ENCODE measurements at regions not wholly inside any gene's neighbourhood (a gene's known extent, or its start where the extent isn't known, plus 50 kb on each side); places are given as distances from the start of the nearest gene placed in this dataset.
A peak's percentile ranks its signal among the peaks of the same experiment; 100 is the strongest.

DNA sequence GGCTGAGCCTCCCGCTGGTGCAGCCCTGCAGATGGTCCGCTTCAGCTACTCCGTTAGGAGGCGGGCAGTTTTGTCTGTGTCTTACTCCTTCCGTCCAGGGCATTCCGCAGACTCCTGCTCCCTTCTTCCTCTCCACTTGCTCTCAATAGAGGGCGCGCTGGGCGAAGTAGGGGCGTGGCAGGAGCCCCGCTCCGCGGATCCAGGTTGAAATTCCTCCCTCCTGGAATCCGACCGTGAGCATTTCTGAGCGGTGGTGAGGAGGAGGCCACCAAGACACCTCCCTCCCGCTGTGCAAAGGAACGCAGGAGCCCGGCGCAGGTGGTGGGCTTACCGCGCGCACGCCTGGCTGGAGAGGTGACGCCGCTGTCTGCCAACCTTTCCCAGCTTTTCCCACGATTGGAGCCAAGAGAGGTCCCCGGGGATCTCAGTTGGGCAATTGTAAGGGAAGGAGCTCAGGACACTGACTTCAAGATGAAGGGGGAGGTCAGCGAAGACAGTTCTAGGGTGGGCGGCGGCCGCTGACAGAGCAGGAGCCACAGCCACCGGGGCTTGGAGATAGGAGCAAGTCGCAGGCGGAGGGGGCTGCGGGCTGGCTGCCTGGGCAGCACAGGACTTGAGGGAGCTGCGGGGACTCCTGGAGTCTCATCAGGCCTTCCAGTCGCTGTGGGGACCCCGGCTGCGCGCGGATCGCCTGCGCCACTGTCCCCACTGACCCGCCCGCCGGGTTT lies 1011.3 kb downstream of the XPNPEP1 start (continued):
- TF ChIP-seq, protein P1, sequence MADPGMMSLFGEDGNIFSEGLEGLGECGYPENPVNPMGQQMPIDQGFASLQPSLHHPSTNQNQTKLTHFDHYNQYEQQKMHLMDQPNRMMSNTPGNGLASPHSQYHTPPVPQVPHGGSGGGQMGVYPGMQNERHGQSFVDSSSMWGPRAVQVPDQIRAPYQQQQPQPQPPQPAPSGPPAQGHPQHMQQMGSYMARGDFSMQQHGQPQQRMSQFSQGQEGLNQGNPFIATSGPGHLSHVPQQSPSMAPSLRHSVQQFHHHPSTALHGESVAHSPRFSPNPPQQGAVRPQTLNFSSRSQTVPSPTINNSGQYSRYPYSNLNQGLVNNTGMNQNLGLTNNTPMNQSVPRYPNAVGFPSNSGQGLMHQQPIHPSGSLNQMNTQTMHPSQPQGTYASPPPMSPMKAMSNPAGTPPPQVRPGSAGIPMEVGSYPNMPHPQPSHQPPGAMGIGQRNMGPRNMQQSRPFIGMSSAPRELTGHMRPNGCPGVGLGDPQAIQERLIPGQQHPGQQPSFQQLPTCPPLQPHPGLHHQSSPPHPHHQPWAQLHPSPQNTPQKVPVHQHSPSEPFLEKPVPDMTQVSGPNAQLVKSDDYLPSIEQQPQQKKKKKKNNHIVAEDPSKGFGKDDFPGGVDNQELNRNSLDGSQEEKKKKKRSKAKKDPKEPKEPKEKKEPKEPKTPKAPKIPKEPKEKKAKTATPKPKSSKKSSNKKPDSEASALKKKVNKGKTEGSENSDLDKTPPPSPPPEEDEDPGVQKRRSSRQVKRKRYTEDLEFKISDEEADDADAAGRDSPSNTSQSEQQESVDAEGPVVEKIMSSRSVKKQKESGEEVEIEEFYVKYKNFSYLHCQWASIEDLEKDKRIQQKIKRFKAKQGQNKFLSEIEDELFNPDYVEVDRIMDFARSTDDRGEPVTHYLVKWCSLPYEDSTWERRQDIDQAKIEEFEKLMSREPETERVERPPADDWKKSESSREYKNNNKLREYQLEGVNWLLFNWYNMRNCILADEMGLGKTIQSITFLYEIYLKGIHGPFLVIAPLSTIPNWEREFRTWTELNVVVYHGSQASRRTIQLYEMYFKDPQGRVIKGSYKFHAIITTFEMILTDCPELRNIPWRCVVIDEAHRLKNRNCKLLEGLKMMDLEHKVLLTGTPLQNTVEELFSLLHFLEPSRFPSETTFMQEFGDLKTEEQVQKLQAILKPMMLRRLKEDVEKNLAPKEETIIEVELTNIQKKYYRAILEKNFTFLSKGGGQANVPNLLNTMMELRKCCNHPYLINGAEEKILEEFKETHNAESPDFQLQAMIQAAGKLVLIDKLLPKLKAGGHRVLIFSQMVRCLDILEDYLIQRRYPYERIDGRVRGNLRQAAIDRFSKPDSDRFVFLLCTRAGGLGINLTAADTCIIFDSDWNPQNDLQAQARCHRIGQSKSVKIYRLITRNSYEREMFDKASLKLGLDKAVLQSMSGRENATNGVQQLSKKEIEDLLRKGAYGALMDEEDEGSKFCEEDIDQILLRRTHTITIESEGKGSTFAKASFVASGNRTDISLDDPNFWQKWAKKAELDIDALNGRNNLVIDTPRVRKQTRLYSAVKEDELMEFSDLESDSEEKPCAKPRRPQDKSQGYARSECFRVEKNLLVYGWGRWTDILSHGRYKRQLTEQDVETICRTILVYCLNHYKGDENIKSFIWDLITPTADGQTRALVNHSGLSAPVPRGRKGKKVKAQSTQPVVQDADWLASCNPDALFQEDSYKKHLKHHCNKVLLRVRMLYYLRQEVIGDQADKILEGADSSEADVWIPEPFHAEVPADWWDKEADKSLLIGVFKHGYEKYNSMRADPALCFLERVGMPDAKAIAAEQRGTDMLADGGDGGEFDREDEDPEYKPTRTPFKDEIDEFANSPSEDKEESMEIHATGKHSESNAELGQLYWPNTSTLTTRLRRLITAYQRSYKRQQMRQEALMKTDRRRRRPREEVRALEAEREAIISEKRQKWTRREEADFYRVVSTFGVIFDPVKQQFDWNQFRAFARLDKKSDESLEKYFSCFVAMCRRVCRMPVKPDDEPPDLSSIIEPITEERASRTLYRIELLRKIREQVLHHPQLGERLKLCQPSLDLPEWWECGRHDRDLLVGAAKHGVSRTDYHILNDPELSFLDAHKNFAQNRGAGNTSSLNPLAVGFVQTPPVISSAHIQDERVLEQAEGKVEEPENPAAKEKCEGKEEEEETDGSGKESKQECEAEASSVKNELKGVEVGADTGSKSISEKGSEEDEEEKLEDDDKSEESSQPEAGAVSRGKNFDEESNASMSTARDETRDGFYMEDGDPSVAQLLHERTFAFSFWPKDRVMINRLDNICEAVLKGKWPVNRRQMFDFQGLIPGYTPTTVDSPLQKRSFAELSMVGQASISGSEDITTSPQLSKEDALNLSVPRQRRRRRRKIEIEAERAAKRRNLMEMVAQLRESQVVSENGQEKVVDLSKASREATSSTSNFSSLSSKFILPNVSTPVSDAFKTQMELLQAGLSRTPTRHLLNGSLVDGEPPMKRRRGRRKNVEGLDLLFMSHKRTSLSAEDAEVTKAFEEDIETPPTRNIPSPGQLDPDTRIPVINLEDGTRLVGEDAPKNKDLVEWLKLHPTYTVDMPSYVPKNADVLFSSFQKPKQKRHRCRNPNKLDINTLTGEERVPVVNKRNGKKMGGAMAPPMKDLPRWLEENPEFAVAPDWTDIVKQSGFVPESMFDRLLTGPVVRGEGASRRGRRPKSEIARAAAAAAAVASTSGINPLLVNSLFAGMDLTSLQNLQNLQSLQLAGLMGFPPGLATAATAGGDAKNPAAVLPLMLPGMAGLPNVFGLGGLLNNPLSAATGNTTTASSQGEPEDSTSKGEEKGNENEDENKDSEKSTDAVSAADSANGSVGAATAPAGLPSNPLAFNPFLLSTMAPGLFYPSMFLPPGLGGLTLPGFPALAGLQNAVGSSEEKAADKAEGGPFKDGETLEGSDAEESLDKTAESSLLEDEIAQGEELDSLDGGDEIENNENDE (IDR thresholded peaks at IDR 0.05; ENCODE audit: insufficient replicate concordance, low read length) = no peak
- TF ChIP-seq HDAC2 (IDR thresholded peaks at IDR 0.05; ENCODE audit: borderline replicate concordance in 1 of 2, low read depth in 2 of 2, low read length in 2 of 2) (peak in 1 of 2 experiments; percentile 79; a peak in 1 of 4 replicates), PHF8 (conservative IDR thresholded peaks at IDR 0.05; ENCODE audit: low read depth, low read length) (no peak), NRF1 (IDR thresholded peaks at IDR 0.05; ENCODE audit: low read depth, low read length) (no peak), RFX5 (IDR thresholded peaks at IDR 0.05; ENCODE audit: borderline replicate concordance, low read depth, low read length) (no peak), CEBPB (IDR thresholded peaks at IDR 0.05; ENCODE audit: low read depth, low read length) (no peak), EP300 (IDR thresholded peaks at IDR 0.05; ENCODE audit: borderline replicate concordance in 1 of 2, low read depth in 2 of 2, low read length in 2 of 2) (peak in 1 of 2 experiments; percentile 20; a peak in 1 of 3 replicates), BRCA1 (IDR thresholded peaks at IDR 0.05; ENCODE audit: low read depth, low read length) (no peak)
- TF ChIP-seq, protein P2, sequence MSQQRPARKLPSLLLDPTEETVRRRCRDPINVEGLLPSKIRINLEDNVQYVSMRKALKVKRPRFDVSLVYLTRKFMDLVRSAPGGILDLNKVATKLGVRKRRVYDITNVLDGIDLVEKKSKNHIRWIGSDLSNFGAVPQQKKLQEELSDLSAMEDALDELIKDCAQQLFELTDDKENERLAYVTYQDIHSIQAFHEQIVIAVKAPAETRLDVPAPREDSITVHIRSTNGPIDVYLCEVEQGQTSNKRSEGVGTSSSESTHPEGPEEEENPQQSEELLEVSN (IDR thresholded peaks at IDR 0.05) = peak; percentile 43; the same call in 1 of the 2 replicates
